CD4-positive, alpha-beta T cell treated with Interleukin-4 for 4 hours (primary cell): ENCODE measurements at regions not wholly inside any gene's neighbourhood (a gene's known extent, or its start where the extent isn't known, plus 50 kb on each side); places are given as distances from the start of the nearest gene placed in this dataset.
"Not testable (repeated sequence)": the region's sequence is repeated elsewhere in the genome, so short reads cannot be mapped to it uniquely, and the experiment has no call there.

Source experiments
- DNase-seq: peaks from one replicate; pipeline ENCODE4 v3.0.0-alpha.2; 2020

DNA sequence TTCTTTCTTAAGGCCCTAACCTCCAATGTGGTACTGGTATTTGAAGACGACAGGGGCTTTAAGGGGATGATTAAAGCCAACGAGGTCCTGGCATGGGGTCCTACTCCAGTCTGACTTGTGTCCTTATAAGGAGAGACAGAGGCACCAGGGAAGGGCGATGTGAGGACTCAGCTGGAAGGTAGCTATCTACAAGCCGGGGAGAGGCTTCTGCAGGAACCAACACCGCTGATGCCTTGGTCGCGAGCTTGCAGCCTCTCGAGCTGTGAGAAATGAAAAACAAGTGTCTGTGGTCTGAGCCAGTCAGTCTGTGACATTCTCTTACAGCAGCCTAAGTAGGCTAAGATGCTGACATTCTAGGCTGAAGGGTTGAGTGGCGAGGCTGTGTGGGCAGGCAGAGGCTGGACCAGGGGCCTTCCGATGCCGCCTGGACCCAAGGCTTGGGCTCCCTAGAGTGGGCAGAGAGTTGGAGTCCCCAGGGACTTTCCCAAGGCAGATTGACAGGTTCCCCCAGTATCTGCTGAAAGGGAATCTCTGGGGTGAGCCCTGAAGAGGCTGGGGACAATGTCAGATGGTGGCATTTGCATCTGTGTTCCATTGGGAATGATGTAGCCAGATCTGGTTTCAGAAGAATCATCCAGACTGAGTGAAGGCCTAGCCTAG, 322.9 kb upstream of the HS6ST1 start:
- no peak for DNase-seq

DNA sequence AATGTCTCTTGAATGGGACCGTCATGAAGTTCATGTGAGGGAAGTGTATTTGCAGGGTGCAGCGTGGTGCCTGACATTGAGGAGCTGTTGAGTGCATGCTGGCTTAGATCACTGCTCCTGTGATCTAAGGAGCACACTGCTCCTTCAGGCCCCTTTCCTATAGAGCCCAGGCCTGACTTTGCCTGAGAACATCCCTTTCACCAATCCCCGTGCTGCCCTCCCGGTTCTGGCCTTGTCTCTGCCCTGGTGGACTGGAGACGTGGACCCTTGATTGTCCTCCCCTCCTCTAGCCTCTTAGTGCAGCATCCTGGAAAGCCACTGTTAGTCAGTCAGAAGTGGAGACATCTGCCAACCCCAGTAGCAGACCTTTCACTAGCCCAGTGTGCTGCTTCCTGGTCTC, 323.6 kb upstream of the HS6ST1 start:
- DNase-seq: no peak

DNA sequence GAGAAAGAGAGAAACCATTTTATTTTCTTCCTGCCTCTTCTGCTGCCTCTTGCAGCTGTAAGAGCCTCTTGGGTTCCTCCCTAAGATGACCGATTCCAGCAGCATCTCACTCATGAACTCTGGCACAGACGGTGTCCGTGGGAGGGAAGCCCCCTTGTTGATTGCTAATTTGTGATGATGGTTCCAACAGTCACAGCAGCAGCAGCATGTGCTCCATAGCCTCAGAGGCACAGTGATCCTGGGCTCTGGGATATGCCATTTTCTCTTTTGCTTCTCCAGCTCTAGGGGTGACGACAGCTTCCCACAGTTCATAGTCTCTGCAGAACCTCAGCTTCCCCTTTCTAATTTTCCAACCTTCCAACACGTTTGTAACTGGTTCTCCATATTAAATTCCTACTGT, 324.2 kb upstream of the HS6ST1 start:
- no peak for DNase-seq

DNA sequence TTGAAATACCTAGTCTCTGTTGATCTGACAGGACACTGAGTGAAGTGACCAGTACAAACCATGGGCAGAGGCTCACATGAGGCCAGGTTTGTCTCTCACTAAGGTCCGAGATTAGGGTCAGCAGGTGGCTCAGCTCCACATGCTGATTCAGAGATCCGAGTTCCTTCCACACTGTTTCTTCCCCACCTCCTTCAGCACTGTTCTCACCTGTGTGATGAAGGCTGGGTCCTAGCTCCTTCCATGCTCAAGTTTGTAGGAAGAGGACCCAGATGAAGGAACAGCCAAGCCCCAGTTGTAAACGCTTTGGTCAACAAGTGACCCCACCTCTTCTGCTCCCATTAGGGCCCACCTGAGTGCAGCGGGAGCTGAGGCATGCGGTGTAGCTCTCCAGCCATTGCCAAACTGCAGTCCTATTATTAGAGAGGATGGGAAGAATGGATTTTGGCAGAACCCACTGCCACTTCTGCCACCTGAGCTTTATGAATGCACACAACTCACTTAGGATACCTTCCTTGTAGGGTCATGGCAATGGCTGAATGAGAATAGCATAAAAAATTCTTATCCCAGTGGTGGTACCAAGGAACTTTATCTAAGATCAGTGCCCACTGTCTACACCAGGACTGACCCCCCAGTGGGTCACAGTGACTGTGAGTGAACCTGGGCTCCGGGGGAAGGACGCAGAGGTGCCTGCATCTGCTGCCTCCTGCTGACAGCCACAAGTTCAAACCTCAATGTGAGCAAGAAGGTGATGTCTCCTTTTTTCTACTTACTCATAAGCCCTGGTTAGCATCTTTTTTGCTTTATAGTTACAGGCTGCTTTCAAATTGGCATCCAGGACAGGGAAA, 324.8 kb upstream of the HS6ST1 start:
- no peak for DNase-seq

DNA sequence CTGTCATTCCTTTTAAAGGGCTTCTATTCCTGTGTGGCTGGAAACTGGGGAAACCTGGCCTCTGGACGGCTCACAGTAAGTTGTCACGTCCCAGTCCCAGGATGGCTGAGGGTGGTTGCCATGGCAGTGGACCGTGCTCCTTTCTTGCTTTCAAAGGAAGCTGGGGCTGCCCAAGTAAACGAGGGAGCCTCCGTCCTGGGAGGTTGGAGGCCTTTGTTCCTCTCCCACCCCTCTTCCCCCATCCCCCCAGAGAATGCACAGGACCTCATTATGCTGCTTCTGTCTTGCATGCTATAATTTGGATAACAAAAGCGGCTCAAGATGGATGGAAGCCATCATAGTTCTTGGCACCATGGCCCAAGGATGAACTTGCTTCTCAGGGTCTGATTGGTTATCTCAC, 325.5 kb upstream of the HS6ST1 start:
- no peak for DNase-seq

DNA sequence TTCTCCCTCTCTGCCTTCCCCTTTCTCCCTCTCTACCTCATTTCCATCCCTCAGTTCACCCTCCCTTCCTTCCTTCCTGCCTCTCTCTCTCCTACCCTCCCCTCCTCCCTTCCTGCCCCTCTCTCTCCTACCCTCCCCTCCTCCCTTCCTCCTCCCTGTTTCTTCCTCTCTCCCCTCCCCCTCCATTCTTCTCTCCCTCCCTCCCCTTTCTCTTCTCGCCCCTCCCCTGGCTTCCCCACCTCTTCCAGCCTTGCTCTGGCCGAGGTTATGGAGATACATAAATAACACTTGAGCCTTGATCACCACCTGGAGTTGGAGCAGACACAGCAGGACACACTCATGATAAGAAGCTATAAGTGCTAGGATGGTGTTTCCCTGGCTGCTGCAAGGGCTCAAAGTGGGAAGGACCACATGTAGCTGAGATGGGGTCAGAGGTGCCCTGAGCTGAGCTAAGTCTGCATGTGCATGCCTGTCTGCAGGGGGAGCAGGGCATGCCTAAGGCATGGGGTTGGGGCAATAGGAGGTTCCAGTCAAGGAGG, 326.1 kb upstream of the HS6ST1 start:
- DNase-seq: no peak

DNA sequence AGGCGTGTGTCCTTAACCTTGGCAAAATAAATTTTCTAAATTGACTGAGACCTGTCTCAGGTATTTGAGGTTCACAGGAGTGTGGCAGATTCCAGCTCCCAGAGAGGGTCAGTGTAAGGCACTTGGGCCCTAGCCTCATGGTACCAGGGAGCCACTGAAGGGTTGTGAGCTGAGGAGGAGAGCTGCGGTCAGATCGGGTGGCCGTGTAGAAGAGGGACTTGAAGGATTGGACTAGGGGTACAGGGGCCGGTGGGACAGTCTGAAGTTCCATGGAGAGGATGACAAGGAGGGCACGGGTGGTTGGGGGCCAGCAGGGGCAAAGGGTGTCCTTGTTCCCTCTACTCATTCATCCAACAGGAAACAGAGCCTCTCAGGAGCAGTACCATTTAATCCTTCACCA, 327.0 kb upstream of the HS6ST1 start:
- DNase-seq: no peak

DNA sequence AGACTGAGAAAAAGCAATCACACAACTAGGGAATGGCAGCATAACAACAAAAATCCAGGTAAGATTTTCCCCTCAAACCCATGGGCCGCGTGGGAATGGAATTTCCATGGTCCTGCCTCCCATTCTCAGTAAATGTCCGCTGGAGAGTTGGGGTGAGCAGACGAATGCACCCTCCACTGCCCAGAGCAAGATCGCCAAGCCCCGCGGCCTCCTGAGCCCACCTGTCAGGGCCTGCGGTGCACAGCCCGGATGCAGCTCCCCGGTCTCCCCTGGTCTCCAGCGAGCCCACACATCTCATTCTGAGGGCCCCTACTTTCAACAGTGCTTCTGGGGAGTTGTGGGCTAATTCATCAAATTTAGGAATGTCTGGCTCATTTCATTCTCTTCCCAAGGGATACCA, 327.4 kb upstream of the HS6ST1 start:
- DNase-seq: no peak

DNA sequence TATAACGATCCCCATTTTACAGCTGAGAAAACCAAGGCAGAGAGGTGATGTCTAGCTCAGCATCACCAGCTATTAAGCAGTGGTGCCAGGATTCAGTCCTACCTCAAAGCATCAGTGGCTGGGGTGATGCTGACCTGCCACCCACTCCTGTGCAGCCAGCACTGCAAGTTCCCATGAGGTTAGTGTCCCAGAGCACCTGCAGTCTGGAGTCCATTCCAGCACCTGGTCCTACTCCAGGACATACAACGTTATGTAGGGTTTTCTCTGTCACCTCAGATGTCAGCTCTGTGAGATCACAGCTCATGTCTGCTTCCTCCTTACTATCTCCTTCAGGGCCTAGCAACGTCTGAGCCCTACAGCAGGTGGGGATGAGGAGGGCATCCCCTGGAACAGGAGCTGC, 328.0 kb upstream of the HS6ST1 start:
- DNase-seq: no peak

DNA sequence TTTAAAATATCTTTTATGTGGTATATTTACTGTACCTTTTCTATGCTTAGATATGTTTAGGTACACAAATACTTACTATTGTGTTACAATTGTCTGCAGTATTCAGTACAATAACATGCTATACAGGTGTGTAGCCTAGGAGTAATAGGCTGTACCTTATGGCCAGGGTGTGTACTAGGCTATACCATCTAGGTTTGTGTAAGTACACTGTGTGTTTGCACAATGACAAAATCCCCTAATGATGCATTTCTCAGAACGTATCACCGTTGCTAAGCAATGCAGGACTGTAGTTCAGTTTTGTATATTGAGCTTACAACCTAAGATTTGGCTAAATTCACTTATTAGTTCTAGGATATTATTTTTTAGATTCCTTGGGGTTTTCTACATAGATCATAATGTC, 332.3 kb upstream of the HS6ST1 start:
- no peak for DNase-seq

DNA sequence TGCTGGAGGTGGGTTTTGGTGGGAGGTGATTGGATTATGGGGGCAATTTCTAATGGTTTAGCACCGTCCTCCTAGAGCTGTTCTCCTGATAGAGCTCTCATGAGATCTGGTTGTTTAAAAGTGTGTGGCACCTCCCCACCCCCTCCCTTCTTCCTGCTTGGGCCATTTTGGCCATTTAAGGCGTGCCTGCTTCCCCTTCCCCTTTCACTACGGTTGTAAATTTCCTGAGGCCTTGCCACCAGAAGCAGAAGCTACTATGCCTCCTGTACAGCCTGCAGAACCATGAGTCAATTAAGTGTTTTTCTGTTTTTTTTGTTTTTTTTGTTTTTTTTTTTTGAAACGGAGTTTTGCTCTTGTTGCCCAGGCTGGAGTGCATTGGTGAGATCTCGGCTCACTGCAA, 335.7 kb upstream of the HS6ST1 start:
- DNase-seq: peak; percentile 27

DNA sequence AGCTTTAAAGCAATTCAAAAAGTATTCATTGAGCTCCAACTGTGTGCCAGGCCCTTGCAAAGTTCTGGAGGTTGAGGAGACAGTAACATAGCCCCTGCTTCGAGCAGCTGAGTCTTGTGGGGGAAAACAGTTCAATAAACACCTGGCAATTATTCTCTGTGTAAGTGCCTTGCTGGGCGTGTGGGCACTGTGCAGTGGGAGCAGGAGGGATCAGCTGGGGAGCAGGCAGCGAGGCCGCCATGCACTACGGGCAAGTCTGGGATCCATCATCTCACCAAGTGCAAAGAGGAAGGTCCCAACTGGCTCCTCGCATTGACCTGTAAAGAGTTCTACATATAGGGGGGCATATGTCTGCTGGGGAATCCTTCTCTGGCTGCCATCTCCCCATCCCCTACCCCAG, 342.2 kb upstream of the HS6ST1 start:
- no peak for DNase-seq

DNA sequence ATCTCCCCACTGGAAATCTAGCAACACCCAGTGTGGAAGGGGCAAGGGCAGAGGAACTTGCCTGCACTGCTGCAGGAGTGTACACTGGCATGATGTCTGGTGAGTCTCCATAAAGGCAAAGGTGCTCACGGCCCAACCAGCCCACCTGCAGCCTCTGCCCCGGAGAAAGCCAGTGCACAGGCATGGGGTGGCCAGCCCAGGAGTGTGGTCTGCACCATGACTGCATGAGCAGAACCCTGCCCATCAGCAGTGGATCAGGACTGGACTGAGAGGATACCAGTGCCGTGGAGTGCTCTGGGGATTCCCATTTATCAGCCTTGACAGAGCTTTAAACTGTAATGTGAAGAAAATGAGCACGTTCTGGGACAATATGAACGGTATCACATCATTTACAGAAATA, 342.6 kb upstream of the HS6ST1 start:
- DNase-seq: no peak

DNA sequence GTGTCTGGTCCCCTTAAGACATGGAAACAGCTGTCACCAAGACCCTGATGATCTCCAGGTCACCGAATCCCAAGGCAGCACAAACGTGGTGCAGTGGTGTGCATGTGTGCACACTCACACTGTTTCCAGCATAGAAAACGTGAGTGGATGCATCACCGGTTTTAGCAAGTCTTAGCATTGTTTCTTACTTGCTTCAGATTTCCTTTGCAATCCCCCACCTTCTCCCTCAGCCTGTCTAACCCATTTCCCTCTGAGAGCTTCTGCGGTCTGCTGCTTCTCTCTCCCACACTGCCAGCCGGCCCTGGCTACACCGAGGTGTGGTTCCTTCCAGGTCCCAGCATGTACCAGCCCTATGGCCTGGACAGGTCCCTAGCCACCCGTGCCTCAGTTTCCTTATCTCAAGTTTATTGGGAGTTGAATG, 343.4 kb upstream of the HS6ST1 start:
- DNase-seq: no peak

DNA sequence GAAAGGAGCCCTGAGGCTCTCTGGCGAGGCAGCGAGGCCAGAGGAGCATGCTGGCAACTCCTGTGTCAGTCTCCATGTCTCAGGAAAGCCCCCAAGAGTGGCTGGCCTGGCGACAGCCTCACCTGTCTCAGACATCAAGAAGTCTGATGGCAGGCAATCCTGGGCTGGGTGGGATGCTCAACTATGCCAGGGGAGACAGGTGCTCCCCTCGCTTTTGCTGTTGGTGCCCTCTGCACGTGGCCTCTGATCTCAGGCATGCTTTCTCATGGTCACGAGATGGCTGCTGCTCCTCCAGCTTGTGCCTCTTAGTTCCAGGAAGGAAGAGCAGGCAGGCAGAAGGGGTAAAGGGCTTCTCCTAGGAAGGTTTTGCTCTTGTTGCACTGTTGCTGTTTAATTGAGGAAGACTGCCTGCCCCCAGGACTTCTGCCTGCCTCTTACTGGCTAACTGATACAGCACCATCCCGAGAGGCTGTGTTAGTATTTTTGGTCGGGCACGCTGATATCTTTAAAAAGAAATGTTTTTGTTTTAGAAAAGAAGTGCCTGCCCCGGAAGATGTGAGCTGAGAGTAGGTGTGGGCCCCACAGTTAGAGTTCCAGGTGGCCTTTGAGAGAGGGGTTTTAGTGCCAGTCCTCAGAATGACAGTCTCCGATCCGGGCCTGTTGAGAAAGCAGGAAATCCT, 344.8 kb upstream of the HS6ST1 start:
- DNase-seq: no peak

DNA sequence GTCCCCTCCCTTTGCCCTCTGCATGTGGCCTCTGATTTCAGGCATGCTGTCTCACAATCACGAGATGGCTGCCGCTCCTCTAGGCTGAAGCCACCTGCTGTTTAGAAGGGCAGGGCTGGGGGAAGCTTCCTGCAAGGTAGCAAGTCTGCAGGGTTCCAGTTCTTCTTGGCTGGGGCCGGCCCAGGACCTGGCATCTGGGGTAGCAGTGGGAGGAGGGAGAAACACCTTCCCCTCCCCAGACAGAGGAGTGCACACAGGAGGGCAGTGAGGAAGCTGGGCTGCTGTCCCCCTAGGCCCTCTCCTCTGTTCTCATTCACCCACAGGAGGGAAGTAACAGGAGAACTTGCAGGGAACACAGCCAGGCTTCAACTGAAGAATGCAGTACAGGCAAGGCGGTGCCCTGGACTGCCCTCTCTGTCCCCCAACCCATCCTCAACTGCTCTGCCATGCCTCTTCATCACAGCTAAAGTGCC, 345.9 kb upstream of the HS6ST1 start:
- DNase-seq: no peak

DNA sequence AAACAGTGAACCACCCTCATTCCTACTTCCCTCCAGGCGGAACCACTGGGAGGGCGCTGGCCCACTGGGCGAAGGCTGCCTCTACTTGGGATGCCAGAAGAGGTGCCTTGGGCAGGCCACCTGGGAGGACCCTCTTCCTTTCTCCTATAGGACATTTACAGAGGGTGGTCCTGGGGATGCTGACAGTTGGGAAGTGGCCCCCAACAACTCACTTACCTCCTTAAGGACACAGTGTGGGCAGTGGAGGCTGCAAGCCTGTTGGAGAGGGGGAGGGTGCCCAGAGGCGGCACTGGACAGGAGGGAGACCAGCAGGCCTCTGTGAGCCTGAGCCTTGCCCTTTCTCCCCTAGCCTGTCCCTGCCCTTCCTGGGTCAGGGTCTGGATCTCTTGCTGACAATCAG, 346.4 kb upstream of the HS6ST1 start:
- DNase-seq: no peak

DNA sequence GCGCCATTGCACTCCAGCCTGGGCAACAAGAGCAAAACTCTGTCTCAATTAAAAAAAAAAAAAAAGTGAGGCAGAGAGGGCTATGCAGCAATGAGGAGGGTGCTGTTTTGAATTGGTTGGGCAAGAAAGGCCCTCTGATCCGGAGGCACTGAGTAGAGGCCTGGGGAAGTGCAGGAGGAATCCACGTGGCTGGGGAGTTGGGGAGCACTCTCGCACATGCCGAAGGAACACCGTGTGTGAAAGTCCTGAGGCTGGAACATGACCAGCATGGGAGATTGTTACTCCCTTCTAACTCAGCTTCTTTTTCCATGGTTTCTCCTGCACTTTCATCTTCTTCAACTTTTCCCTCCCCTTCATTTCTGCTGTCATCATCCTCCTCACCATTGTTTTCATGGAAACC, 347.9 kb upstream of the HS6ST1 start:
- DNase-seq: no peak

DNA sequence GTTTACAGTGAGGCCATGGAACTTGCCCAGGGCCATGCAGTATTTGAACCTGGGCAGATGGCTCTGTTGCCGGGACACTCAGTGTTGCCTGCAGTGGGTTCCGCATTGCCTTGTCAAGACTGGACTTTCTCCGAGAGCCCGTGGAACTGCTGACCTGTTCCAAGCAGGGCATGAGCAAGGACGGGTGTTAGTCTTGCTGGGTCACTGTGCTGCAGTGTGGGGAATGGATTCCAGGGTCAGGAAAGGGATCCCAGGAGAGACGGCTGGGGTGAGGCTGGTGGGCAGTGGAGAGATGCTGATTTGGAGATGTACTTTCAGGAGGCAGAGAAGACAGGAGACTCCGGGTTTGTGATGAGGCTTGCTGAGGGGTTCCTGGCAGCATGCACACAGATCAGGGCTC, 348.7 kb upstream of the HS6ST1 start:
- DNase-seq: no peak

DNA sequence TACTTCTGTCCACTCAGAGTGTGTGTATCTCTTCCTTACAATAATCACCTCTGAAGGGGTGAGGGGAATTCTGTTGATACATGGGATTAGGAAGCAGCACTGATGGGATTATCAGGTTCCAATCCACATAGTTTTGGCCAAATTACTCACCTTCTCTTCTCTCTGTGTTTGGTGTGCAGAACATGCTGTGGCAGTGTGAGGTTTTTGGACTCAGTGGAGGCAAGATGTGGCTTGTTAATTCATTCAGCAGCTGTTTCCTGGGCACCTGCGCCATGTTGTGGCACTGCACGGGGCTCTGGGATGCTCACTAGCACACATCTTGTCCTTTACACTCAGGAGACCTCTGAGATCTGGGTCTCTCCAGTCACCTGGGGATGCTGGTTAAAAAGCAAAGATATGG, 350.3 kb upstream of the HS6ST1 start:
- no peak for DNase-seq

DNA sequence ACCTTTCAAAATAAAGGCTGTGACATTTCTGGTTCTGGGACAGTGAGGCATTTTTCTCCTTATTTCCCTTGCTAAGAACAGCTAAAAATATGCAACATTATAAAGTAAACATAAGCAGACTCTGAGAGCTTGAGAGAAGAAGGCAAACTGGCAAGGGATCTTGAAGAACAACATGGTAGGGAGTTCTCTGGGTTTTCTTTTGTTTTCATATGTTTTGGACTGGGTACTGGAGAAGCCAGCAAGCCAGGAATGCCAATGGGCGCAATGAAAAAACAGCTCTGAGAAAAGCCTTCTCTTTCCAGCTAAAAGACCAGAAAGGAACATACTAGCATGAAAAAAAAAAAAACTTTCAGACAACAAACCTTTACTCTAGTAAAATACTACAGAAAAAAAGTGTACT, 351.4 kb upstream of the HS6ST1 start:
- DNase-seq: no peak

DNA sequence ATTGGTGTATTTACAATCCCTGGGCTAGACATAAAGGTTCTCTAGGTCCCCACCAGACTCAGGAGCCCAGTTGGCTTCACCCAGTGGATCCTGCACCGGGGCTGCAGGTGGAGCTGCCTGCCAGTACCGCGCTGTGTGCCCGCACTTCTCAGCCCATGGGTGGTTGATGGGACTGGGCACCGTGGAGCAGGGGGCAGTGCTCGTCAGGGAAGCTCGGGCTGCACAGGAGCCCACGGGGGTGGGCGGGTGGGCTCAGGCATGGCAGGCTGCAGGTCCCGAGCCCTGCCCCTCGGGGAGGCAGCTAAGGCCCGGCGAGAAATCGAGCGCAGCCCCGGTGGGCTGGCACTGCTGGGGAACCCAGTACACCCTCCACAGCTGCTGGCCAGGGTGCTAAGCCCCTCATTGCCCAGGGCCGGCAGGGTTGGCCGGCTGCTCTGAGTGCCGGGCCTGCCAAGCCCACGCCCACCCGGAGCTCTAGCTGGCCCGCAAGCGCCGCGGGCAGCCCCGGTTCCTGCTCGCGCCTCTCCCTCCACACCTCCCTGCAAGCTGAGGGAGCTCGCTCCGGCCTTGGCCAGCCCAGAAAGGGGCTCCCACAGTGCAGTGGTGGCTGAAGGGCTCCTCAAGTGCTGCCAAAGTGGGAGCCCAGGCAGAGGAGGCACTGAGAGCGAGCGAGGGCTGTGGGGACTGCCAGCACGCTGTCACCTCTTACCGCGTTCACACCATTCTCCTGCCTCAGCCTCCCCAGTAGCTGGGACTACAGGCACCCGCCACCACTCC, 353.5 kb upstream of the HS6ST1 start:
- not testable (repeated sequence) for DNase-seq

DNA sequence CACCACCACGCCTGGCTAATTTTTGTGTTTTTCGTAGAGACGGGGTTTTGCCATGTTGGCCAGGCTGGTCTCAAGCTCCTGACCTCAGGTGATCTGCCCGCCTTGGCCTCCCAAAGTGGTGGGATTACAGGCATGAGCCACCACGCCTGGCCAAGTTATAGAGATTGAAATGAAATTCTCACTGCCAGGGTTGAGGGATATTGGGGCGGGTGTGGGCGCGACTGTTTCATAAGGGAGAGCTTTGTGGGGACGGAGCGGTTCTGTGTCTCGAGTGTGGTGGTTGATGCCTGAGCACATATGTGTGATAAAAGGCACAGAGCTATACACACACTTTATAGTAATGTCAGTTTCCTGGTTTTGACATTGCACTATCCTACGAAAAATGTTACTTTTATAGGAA, 361.0 kb upstream of the HS6ST1 start:
- DNase-seq: not testable (repeated sequence)
